Peyer's patch (tissue), 4 donors: ENCODE measurements at regions not wholly inside any gene's neighbourhood (a gene's known extent, or its start where the extent isn't known, plus 50 kb on each side); places are given as distances from the start of the nearest gene placed in this dataset.

ENCODE experiments used
- POLR2A ChIP-seq, 2 donors: fragments of 450-650 bp; IDR thresholded peaks; one replicate each; pipeline ENCODE4 v1.5.1; 2017; ENCODE audit warnings: antibody characterized with exemption in 2 of 2, mild to moderate bottlenecking in 2 of 2, moderate library complexity in 2 of 2
- TF ChIP-seq, protein P1 (sequence below), 6 experiments: fragments of 450-650 bp in 4 of 6; fragments of 200-600 bp in 2 of 6; sonication (generic) in 1 of 6; IDR thresholded peaks; one replicate each; pipeline ENCODE4 v1.5.1; 2017 to 2019; ENCODE audit warnings: antibody characterized with exemption in 6 of 6, mild to moderate bottlenecking in 3 of 6, moderate library complexity in 1 of 6

DNA sequence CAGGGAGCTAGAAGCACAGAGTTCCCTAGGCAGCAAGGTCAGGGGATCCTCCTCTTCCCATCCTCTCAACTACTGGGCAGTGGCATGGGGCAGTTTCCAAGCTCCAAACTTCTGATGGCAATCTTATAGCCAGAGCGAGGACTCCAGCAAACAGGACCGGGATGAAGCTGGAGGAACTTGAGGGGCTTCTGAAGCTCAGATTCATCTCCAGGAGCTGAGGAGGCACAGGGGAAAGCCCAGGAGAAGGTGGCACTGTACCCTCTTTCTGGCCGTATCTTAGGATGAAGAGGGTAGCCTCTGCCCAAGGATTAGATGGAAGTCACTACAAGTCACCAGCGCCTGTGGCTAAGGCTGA is 50.0 kb upstream of the RPL38 start:
- TF ChIP-seq, protein P1, sequence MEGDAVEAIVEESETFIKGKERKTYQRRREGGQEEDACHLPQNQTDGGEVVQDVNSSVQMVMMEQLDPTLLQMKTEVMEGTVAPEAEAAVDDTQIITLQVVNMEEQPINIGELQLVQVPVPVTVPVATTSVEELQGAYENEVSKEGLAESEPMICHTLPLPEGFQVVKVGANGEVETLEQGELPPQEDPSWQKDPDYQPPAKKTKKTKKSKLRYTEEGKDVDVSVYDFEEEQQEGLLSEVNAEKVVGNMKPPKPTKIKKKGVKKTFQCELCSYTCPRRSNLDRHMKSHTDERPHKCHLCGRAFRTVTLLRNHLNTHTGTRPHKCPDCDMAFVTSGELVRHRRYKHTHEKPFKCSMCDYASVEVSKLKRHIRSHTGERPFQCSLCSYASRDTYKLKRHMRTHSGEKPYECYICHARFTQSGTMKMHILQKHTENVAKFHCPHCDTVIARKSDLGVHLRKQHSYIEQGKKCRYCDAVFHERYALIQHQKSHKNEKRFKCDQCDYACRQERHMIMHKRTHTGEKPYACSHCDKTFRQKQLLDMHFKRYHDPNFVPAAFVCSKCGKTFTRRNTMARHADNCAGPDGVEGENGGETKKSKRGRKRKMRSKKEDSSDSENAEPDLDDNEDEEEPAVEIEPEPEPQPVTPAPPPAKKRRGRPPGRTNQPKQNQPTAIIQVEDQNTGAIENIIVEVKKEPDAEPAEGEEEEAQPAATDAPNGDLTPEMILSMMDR (IDR thresholded peaks at IDR 0.05): no peak
- no peak for TF ChIP-seq POLR2A (IDR thresholded peaks at IDR 0.05)
